ENCODE measurements at regions not wholly inside any gene's neighbourhood (a gene's known extent, or its start where the extent isn't known, plus 50 kb on each side); places are given as distances from the start of the nearest gene placed in this dataset.
A peak's percentile ranks its signal among the peaks of the same experiment; 100 is the strongest.
"Not testable (repeated sequence)": the region's sequence is repeated elsewhere in the genome, so short reads cannot be mapped to it uniquely, and the experiment has no call there.

- no peak overlapping the region for H3K27ac ChIP-seq (ENCODE audit: low read depth, low read length)
- H3K9ac ChIP-seq (ENCODE audit: extremely low read depth, low read length, poor library complexity, severe bottlenecking), result no peak overlapping the region
- H3K27me3 Mint-ChIP-seq (ENCODE audit: insufficient read depth), result peaks cover 4% of the 10 kb centered on the region
- H3K9me3 ChIP-seq (ENCODE audit: control insufficient read depth, low read length), result peaks cover 7% of the 10 kb centered on the region
- peak; percentile 83 for DNase-seq
- H3K36me3 Mint-ChIP-seq (ENCODE audit: low read depth), result no peaks in the 10 kb centered on the region
- TF ChIP-seq CTCF (conservative IDR thresholded peaks at IDR 0.05), result peak; percentile 67
- H3K4me3 Mint-ChIP-seq, result no peak overlapping the region
- 89 to 94% methylated on average over 5 of the region's 5 CpGs for WGBS, 2 experiments (ENCODE audit: insufficient coverage in 1 of 2, insufficient read length in 1 of 2)
- no peak overlapping the region for H3K4me3 ChIP-seq (ENCODE audit: low read length)
- H3K27me3 ChIP-seq (ENCODE audit: control insufficient read depth, insufficient read depth, low read length, poor library complexity, severe bottlenecking), result no peaks in the 10 kb centered on the region
- H3K27ac Mint-ChIP-seq, result no peak overlapping the region
- H3K9me3 Mint-ChIP-seq, result peaks cover 8% of the 10 kb centered on the region
- H3K4me1 ChIP-seq (ENCODE audit: control insufficient read depth, insufficient read depth, low read length), result no peaks in the 10 kb centered on the region
- no peaks in the 10 kb centered on the region for H3K36me3 ChIP-seq (ENCODE audit: control insufficient read depth, insufficient read depth, low read length)
- peaks cover 7% of the 10 kb centered on the region for H3K4me1 Mint-ChIP-seq
Observed at GRCh38 chr12:78571953-78572352, 292.6 kb upstream of the SYT1 start.

- H3K4me3 Mint-ChIP-seq; H3K27me3 ChIP-seq (ENCODE audit: control insufficient read depth, insufficient read depth, low read length, poor library complexity, severe bottlenecking); H3K36me3 ChIP-seq (ENCODE audit: control insufficient read depth, insufficient read depth, low read length); H3K4me3 ChIP-seq (ENCODE audit: low read length); H3K4me1 Mint-ChIP-seq; H3K27me3 Mint-ChIP-seq (ENCODE audit: insufficient read depth); DNase-seq; H3K36me3 Mint-ChIP-seq (ENCODE audit: low read depth); H3K4me1 ChIP-seq (ENCODE audit: control insufficient read depth, insufficient read depth, low read length); H3K27ac Mint-ChIP-seq; H3K9me3 Mint-ChIP-seq; H3K27ac ChIP-seq (ENCODE audit: low read depth, low read length); H3K9me3 ChIP-seq (ENCODE audit: control insufficient read depth, low read length); H3K9ac ChIP-seq (ENCODE audit: extremely low read depth, low read length, poor library complexity, severe bottlenecking): not testable (repeated sequence)
- 71 to 91% methylated on average over 4 to 6 of the region's 6 CpGs for WGBS, 2 experiments (ENCODE audit: insufficient coverage in 1 of 2, insufficient read length in 1 of 2)
Observed at GRCh38 chr12:78575208-78575607, 289.4 kb upstream of the SYT1 start.

- H3K27ac Mint-ChIP-seq, result no peak overlapping the region
- H3K9ac ChIP-seq (ENCODE audit: extremely low read depth, low read length, poor library complexity, severe bottlenecking), result no peak overlapping the region
- no peak for DNase-seq
- no peak for TF ChIP-seq CTCF (conservative IDR thresholded peaks at IDR 0.05)
- no peaks in the 10 kb centered on the region for H3K4me1 ChIP-seq (ENCODE audit: control insufficient read depth, insufficient read depth, low read length)
- no peaks in the 10 kb centered on the region for H3K36me3 Mint-ChIP-seq (ENCODE audit: low read depth)
- no peaks in the 10 kb centered on the region for H3K27me3 ChIP-seq (ENCODE audit: control insufficient read depth, insufficient read depth, low read length, poor library complexity, severe bottlenecking)
- no peak overlapping the region for H3K4me3 ChIP-seq (ENCODE audit: low read length)
- peaks cover 2% of the 10 kb centered on the region for H3K4me1 Mint-ChIP-seq
- H3K9me3 ChIP-seq (ENCODE audit: control insufficient read depth, low read length), result peaks cover 10% of the 10 kb centered on the region
- peaks cover 4% of the 10 kb centered on the region for H3K27me3 Mint-ChIP-seq (ENCODE audit: insufficient read depth)
- H3K9me3 Mint-ChIP-seq, result peaks cover 7% of the 10 kb centered on the region
- no peaks in the 10 kb centered on the region for H3K36me3 ChIP-seq (ENCODE audit: control insufficient read depth, insufficient read depth, low read length)
- 88% methylated on average over 1 of the region's 1 CpG; no CpG with 5 or more reads in 1 of the 2 experiments for WGBS, 2 experiments (ENCODE audit: insufficient coverage in 1 of 2, insufficient read length in 1 of 2)
- H3K4me3 Mint-ChIP-seq, result no peak overlapping the region
- no peak overlapping the region for H3K27ac ChIP-seq (ENCODE audit: low read depth, low read length)
Observed at GRCh38 chr12:78579846-78580245, 284.7 kb upstream of the SYT1 start.

GRCh38 chr12:78580296-78580695 lies 284.3 kb upstream of the SYT1 start:
- no peak for DNase-seq
- Histone ChIP-seq H3K27me3 (ENCODE audit: control insufficient read depth, insufficient read depth, low read length, poor library complexity, severe bottlenecking) (no peaks in the 10 kb centered on the region), H3K36me3 (ENCODE audit: control insufficient read depth, insufficient read depth, low read length) (no peaks in the 10 kb centered on the region), H3K27ac (ENCODE audit: low read depth, low read length) (no peak overlapping the region), H3K9me3 (ENCODE audit: control insufficient read depth, low read length) (peaks cover 8% of the 10 kb centered on the region), H3K4me3 (ENCODE audit: low read length) (no peak overlapping the region), H3K4me1 (ENCODE audit: control insufficient read depth, insufficient read depth, low read length) (no peaks in the 10 kb centered on the region), H3K9ac (ENCODE audit: extremely low read depth, low read length, poor library complexity, severe bottlenecking) (no peak overlapping the region)
- peaks cover 2% of the 10 kb centered on the region for H3K4me1 Mint-ChIP-seq
- H3K27me3 Mint-ChIP-seq (ENCODE audit: insufficient read depth), result peaks cover under 1% of the 10 kb centered on the region
- H3K36me3 Mint-ChIP-seq (ENCODE audit: low read depth), result no peaks in the 10 kb centered on the region
- peaks cover 3% of the 10 kb centered on the region for H3K9me3 Mint-ChIP-seq
- no peak overlapping the region for H3K27ac Mint-ChIP-seq
- H3K4me3 Mint-ChIP-seq, result no peak overlapping the region
- 100% methylated on average over 1 of the region's 1 CpG for WGBS, 2 experiments (ENCODE audit: insufficient coverage in 1 of 2, insufficient read length in 1 of 2)
- no peak for TF ChIP-seq CTCF (conservative IDR thresholded peaks at IDR 0.05)
